ENCODE measurements at regions not wholly inside any gene's neighbourhood (a gene's known extent, or its start where the extent isn't known, plus 50 kb on each side); places are given as distances from the start of the nearest gene placed in this dataset.

GRCh38 chr16:86381491-86381890 is 128.8 kb upstream of the FOXF1 start:
- no peak for TF ChIP-seq ZBTB33 (IDR thresholded peaks at IDR 0.05)
- TF ChIP-seq CTCF (IDR thresholded peaks at IDR 0.05 in 2 of 3, conservative IDR thresholded peaks at IDR 0.05 in 1 of 3; ENCODE audit: control insufficient read depth in 2 of 3, extremely low read depth in 1 of 3, insufficient read depth in 1 of 3, low read depth in 3 of 3, low read length in 3 of 3), result no peak
- no peak for TF ChIP-seq SUZ12 (IDR thresholded peaks at IDR 0.05; ENCODE audit: unreplicated experiment)
- no peak for TF ChIP-seq NFYB (IDR thresholded peaks at IDR 0.05; ENCODE audit: insufficient read depth, low read depth, low read length)
- TF ChIP-seq CREB1 (IDR thresholded peaks at IDR 0.05; ENCODE audit: low read depth), result no peak

Data from GM12878 (cell line).